KMS-11 (cell line): ENCODE measurements at regions not wholly inside any gene's neighbourhood (a gene's known extent, or its start where the extent isn't known, plus 50 kb on each side); places are given as distances from the start of the nearest gene placed in this dataset.

Source experiments
- H2AFZ ChIP-seq: fragments of 200-600 bp; sonication (generic); 2 replicates; pipeline ENCODE4 v1.6.1; 2016; ENCODE audit warnings: antibody characterized with exemption, mixed run types, low read depth
- H3K27ac ChIP-seq: fragments of 200-600 bp; sonication (generic); 2 replicates; pipeline ENCODE4 v1.6.1; 2016; ENCODE audit warnings: mild to moderate bottlenecking, mixed run types
- H3K27me3 ChIP-seq: fragments of 200-600 bp; sonication (generic); 2 replicates; pipeline ENCODE4 v1.6.1; 2017; ENCODE audit warnings: mild to moderate bottlenecking, low read depth, mixed run types, moderate library complexity; ENCODE audit not compliant: insufficient read depth
- H3K36me3 ChIP-seq: fragments of 200-600 bp; sonication (generic); 2 replicates; pipeline ENCODE4 v1.6.1; 2017; ENCODE audit warnings: mild to moderate bottlenecking, mixed run types; ENCODE audit not compliant: insufficient read depth
- H3K4me1 ChIP-seq: fragments of 200-600 bp; sonication (generic); 2 replicates; pipeline ENCODE4 v1.6.1; 2016; ENCODE audit warnings: mild to moderate bottlenecking, low read depth, mixed run types; ENCODE audit not compliant: poor library complexity, severe bottlenecking
- H3K4me2 ChIP-seq: fragments of 200-600 bp; sonication (generic); 2 replicates; pipeline ENCODE4 v1.7.0; 2016; ENCODE audit warnings: mild to moderate bottlenecking, mixed run types
- H3K4me3 ChIP-seq: fragments of 200-600 bp; sonication (generic); IDR thresholded peaks from 2 replicates; pipeline ENCODE4 v1.6.1; 2017; ENCODE audit warnings: low read depth, low read length, mixed read lengths; ENCODE audit not compliant: insufficient read depth
- H3K79me2 ChIP-seq: fragments of 200-600 bp; sonication (generic); 2 replicates; pipeline ENCODE4 v1.6.1; 2016; ENCODE audit warnings: low read depth, mixed run types; ENCODE audit not compliant: insufficient read depth
- H3K9ac ChIP-seq: fragments of 200-600 bp; sonication (generic); 2 replicates; pipeline ENCODE4 v1.6.1; 2016; ENCODE audit warnings: mild to moderate bottlenecking, mixed run types
- H4K20me1 ChIP-seq: fragments of 200-600 bp; sonication (generic); 2 replicates; pipeline ENCODE4 v1.6.1; 2016; ENCODE audit warnings: mild to moderate bottlenecking, mixed run types; ENCODE audit not compliant: insufficient read depth
- TF ChIP-seq, protein P1 (sequence below): fragments of 200-600 bp; sonication (generic); conservative IDR thresholded peaks from 2 replicates; pipeline ENCODE4 v1.6.1; 2017; ENCODE audit warnings: low read depth, mild to moderate bottlenecking, antibody characterized with exemption, low read length, moderate library complexity, mixed read lengths

DNA sequence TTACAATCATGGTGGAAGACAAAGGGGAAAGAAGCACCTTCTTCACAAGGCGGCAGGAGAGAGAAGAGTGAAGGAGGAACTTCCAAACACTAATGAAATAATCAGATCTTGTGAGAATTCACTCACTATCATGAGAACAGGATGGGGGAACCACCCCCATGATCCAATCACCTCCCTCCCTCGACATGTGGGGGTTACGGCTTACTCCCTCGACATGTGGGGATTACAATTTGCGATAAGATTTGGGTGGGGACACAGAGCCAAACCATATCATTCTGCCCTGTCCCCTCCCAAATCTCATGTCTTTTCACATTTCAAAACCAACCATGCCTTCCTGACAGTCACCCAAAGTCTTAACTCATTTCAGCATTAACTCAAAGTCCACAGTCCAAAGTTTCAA, 88.7 kb upstream of the PGRMC2 start:
- H3K4me3 ChIP-seq, result no peak overlapping the region
- H3K36me3 ChIP-seq, result no peaks in the 10 kb centered on the region
- no peaks in the 10 kb centered on the region for H3K27me3 ChIP-seq
- TF ChIP-seq, protein P1, sequence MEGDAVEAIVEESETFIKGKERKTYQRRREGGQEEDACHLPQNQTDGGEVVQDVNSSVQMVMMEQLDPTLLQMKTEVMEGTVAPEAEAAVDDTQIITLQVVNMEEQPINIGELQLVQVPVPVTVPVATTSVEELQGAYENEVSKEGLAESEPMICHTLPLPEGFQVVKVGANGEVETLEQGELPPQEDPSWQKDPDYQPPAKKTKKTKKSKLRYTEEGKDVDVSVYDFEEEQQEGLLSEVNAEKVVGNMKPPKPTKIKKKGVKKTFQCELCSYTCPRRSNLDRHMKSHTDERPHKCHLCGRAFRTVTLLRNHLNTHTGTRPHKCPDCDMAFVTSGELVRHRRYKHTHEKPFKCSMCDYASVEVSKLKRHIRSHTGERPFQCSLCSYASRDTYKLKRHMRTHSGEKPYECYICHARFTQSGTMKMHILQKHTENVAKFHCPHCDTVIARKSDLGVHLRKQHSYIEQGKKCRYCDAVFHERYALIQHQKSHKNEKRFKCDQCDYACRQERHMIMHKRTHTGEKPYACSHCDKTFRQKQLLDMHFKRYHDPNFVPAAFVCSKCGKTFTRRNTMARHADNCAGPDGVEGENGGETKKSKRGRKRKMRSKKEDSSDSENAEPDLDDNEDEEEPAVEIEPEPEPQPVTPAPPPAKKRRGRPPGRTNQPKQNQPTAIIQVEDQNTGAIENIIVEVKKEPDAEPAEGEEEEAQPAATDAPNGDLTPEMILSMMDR, result no peak
- no peak overlapping the region for H3K27ac ChIP-seq
- no peak overlapping the region for H3K9ac ChIP-seq
- no peak overlapping the region for H3K4me2 ChIP-seq
- H3K79me2 ChIP-seq, result no peaks in the 10 kb centered on the region
- H4K20me1 ChIP-seq, result no peaks in the 10 kb centered on the region
- no peak overlapping the region for H2AFZ ChIP-seq
- H3K4me1 ChIP-seq, result no peaks in the 10 kb centered on the region

DNA sequence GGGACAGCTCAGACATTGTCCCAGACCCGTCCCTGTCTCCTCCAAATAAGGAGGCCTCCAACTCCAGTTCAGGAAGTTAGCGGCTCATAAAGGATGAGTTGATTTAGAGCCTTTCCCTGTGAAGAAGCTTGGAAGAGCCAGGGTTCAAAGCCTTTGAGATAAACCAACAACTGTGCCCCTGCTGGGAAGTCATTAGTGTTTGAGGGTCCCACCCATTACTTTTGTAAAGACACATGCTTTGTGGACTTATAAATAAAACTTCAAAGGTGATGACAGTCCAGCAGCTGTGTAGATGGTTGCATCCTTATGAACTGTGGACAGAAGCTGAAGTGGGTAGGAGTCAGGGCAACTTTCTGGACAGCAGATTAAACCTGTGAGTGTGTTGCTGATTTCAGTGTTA, 86.0 kb upstream of the PGRMC2 start:
- no peaks in the 10 kb centered on the region for H3K27me3 ChIP-seq
- H3K27ac ChIP-seq, result no peak overlapping the region
- no peaks in the 10 kb centered on the region for H3K79me2 ChIP-seq
- TF ChIP-seq, protein P1, result no peak
- no peak overlapping the region for H2AFZ ChIP-seq
- H4K20me1 ChIP-seq, result no peaks in the 10 kb centered on the region
- H3K36me3 ChIP-seq, result no peaks in the 10 kb centered on the region
- H3K4me1 ChIP-seq, result no peaks in the 10 kb centered on the region
- no peak overlapping the region for H3K4me2 ChIP-seq
- H3K4me3 ChIP-seq, result no peak overlapping the region
- no peak overlapping the region for H3K9ac ChIP-seq

DNA sequence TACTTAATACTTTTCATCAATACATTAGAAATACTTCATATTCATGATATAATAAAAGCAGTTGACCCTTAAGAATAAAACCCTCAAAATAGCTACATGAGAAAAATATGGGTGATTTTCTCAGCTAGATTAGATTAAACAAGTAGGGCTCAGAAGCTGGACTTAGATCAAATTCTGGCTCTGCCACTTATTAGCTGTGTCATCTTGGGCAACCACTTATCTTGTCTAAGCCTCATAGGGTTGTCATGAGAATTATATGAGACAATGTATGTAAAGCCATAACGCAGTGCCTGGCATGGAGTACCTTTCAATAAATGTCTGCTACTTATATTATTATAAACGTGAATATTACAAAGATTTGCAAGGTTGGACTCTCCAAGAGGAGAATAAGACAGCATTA, 84.3 kb upstream of the PGRMC2 start:
- Histone ChIP-seq H2AFZ (no peak overlapping the region), H3K27me3 (no peaks in the 10 kb centered on the region), H3K36me3 (no peaks in the 10 kb centered on the region), H4K20me1 (no peaks in the 10 kb centered on the region), H3K4me2 (no peak overlapping the region), H3K79me2 (no peaks in the 10 kb centered on the region), H3K4me1 (no peaks in the 10 kb centered on the region), H3K9ac (no peak overlapping the region), H3K4me3 (no peak overlapping the region), H3K27ac (no peak overlapping the region)
- TF ChIP-seq, protein P1, result no peak

DNA sequence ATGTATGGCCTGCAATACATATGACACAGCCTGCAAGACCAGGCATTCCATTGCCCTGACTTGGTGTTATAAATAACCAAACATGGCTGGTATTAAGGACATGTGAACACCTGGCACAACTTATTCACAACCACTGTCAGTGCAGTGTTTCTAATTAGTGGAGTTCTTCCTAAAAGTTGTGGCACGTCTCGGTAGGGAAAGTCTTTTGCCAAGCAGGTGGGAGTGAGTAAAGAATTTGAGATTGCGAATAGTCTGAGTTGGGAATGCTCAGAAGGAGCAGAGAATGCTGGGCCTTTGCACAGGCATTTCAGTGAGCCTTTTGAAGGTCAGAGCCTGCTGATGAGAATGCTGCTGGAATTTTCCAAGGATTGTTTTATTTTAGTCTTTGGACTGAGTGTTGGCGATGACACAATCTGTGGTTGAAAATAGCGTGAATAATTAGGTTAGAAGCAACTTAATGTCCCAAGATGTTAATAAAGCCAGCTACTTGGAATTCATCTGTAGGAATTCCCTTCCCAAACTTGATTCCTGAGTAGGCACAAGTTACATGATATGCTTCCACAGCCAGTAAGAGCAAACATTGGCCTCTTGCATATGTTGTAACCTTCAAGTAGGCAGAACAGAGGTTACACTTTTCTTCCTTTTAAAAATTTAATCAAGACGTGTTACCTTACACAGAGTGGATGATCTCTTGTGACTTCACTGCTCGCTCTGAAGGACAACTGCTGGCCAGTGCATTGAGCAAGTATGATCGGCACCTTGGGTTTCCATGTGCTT, 83.6 kb upstream of the PGRMC2 start:
- Histone ChIP-seq H2AFZ (no peak overlapping the region), H3K4me3 (no peak overlapping the region), H3K4me2 (no peak overlapping the region), H3K36me3 (no peaks in the 10 kb centered on the region), H3K9ac (no peak overlapping the region), H3K27me3 (no peaks in the 10 kb centered on the region), H3K4me1 (no peaks in the 10 kb centered on the region), H4K20me1 (no peaks in the 10 kb centered on the region), H3K79me2 (no peaks in the 10 kb centered on the region), H3K27ac (no peak overlapping the region)
- TF ChIP-seq, protein P1, result no peak
